HG03442 (cell line): ENCODE measurements at regions not wholly inside any gene's neighbourhood (a gene's known extent, or its start where the extent isn't known, plus 50 kb on each side); places are given as distances from the start of the nearest gene placed in this dataset.

ENCODE experiments used
- ATAC-seq: cut with Tn5 transposase; IDR thresholded peaks from one replicate; pipeline ENCODE4 v1.9.1; 2021; ENCODE audit warnings: mild to moderate bottlenecking, moderate library complexity; ENCODE audit not compliant: unreplicated experiment

- ATAC-seq = no peak
Measured at GRCh38 chr2:14358774-14359173, 273.7 kb upstream of the LRATD1 start.

- ATAC-seq = no peak
Measured at GRCh38 chr2:14363137-14363536, 269.4 kb upstream of the LRATD1 start.

- no peak for ATAC-seq
Measured at GRCh38 chr2:14363976-14364375, 268.5 kb upstream of the LRATD1 start.

DNA sequence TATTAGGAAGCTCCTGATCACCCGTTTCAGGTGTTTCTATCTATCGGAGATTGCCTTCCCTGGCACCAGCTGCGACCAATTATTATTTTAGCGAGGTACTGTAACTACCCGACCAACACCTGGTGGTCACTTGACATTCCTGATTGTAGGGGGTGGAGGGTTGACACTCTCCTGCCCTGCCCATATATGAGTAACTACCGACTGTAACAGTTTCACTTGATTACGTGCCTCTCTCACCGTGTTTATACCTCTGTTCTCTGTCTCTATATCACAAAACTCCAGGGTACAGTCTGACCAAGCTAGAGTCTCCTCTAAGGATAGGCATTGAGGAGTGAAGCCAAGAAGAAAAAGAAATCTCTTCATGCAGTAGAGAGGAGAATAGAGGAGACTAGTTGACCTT, 268.0 kb upstream of the LRATD1 start:
- no peak for ATAC-seq

DNA sequence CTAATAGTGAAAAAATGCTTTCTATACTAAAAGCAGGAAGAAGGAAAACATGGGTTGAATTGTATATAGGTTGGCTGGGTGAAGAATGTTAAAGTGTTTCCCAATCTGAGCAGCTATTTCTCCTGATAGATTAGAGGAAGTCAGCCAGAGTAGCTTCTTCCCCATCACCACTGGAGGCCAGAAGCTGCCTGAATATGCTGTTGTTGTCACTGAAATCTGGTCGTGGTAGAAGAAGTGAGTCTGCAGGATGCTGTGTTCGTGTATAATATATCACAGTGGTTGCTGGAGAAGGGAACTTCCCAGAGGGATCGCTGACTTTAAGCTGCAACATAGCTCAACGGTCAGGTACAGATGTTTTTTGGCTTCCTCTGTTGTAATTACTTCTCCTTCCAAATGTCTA, 247.5 kb upstream of the LRATD1 start:
- no peak for ATAC-seq

- no peak for ATAC-seq
Measured at GRCh38 chr2:14387332-14387731, 245.2 kb upstream of the LRATD1 start.

DNA sequence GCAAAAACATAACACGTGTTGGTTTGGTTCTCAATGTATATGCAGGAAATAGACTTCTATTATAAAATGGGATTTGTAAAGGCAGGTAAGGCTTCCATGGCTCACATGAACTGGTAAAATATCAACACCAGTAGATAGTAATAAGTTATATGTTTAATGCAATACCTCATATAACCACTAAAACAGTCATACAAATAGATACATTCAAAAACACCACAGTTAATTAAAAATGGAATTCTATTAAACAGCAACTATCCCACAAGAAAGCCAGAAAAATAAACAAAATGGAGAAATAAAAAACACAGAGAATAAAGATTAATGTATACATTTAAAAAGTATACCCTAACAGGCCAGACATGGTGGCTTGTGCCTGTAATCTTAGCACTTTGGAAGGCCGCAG, 243.8 kb upstream of the LRATD1 start:
- no peak for ATAC-seq

DNA sequence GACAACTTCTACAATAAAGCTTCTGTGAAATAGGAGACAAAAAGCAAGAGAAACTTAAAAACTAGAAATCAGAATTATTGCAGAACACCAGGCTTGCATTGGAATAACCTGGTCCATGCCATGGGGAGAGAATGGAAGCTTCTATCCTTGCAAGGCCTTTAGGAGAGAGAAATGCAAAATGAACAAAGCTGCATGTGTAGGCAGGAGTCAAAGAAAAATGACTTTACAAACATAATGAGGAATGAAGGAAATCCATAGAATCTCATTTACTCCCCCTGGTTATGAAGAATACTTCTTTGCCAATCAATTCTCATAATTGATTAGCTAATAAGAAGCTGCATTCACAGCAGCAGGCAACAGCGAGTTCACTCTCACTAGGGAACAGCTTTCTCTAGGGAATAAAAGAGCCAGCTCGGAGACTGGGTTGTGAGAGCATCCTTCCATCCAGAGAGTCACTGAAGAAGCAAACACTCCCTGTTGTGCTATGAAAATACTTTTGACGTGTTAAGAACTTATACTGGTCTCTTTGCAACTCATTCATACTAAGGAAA, 235.9 kb upstream of the LRATD1 start:
- ATAC-seq = no peak

DNA sequence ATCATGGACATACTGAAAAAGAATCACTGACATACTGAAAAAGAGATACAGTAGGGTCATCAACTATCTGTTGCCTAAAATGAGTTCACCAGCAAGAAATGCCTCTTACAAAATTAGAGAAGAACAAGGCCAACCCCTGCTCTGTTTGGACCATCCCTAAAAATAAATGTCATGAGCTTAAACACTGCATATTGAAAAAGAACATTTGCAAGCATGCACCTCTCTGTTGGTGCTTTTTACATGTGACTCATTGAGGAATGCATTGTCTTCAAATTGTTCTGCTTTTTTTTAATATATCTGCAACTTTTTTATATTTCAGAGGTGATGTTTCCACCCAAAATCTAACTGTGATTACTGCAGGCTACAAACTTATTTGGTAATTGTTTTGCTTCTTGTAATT, 233.9 kb upstream of the LRATD1 start:
- ATAC-seq = no peak

DNA sequence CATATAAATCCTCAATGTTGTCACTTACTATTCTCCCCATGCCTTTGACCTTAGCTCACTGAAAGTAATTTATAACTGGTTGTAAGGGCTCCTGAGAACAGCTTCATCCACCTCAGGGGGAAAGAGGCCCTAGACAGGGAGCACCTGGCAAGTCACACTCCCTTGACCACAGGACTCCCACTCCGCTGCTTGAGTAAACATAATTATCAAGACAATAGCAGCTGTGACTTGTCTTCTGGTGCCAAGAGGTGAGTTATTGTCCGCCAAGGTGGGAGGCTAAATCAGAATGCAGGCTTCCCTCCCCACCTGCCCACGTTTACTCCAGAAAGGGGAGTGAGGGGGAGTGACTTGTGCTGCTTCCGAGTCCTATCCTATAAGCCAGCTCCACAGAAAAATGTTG, 230.6 kb upstream of the LRATD1 start:
- ATAC-seq = no peak

- no peak for ATAC-seq
Measured at GRCh38 chr2:14408695-14409094, 223.8 kb upstream of the LRATD1 start.

DNA sequence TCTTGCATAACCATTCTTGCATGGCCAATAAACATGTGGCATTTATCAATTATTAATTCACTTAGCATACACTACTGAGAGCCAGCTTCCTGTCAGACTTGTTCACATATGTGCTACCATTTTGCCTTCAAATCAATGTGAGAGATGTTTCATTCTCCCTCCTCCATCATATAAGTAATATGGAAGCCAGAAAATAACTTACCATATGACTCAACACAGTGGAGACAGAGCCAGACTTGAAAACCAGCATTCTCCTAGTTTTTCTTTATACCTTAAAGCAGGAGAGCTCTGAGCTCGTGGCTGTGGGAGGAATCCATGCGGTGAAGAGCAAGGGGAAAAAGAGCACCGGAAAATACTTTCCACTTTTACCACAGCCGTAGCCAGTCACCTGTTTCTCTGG, 215.0 kb upstream of the LRATD1 start:
- ATAC-seq = no peak

GRCh38 chr2:14418115-14418514, 214.4 kb upstream of the LRATD1 start:
- no peak for ATAC-seq

DNA sequence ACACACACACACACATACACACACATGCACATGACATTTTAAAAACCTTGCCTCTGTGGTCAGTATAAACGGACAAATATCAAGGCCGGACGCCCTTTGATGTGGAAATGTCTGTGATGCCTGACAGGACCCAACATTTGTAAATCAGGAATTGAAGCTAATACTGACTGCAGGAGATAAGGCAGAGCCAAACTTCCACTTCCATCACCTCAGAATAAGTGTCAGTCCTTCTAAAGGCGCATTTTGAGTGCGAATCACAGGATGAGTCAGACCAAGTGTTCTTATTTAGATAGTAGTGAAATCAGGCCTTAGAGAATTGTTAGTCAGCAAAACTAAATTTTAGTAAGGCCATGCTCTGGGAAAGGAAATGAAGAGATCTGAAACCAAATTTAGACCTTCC, 211.7 kb upstream of the LRATD1 start:
- ATAC-seq = no peak

DNA sequence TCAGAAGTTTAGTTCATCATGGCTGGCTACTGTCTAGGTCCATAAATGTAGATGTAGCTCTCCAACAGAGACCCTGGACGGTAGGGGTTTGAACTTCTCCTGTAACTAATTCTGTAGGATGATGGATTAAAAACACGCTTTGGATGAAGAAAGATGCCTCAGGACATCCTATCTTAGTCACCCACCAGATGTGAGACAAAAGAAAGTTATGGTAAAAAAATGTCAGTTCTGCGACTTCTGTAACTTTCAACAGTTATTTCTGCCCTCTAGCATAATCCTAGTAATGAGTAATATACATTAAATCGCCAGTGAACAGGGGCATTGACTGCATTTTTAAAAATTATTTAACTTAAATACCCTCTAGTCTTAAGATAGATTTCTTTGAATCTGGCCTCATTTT, 210.1 kb upstream of the LRATD1 start:
- no peak for ATAC-seq

DNA sequence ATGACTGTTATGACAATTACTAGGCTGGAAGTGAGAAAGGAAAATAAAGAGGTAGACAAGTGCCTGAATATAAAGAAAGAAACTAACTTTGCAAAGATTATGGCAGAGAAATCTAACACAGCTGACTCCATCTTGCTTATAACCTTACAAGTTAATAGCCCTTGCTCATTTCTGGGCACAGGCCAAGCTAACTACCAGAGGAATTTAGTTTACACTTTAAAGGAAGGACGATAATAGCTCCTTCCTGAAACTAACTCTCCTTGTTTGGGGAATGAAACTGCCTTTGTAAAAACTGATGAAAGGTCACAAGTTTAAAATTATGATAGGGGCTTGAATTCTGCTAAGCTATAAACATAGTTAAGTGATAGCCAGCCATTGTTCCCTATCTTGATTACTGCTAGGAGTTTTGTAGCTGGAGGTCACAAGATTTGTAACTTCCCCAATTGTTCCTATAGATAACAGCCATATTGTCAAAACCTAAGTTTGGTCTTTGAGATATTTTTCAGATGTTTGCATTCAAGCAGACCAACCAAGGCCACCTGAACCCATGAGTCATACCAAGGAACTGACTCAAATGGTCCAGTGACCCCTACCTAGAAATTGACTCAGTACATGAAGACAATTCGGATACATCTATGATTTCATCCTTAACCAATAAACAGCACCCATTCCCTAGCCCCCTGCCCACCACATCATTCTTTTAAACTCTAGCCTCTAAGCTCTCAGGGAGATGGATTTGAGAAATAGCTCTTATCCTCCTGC, 209.2 kb upstream of the LRATD1 start:
- ATAC-seq = no peak

DNA sequence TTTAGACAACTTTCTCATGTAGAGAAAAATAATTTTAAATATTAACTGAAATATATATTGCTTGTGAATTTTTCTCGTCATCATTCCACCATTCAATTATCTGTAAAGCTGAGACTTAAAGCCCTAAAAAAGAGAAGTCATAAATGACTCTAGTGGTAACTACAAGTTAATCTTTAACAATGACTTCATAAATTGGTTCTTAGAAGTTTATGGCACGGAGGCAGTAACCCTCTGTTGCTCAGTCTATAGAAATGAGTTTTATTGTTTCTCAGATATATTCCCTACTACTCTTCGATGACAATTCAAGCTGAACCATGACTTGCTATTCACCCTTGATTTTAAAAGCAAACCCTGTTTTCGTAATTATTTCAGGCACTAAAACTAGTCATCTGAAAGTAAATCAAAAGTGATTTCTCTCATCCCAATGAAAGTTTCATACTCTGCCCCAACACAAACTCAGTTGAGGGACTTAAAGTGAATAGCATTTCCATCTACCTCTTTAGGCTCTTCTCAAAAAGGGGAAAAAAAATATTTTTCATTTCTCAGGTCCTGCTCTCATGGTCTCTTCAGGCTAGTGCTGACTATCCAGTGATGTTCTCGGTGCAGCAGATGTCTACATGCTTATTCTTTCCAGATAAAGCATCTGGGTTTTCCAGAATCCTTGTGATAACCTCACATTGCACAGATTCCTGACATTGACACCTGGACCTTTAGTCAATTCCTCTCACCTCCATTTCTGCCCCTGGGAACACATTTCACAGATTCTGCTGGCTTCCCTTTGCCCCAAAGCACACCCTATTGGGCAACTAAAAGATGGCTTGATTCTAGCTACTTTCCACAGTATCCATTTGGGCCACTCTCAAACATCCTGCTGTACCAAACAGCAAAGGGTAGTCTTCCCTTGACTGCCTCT, 207.8 kb upstream of the LRATD1 start:
- ATAC-seq = no peak

- no peak for ATAC-seq
Measured at GRCh38 chr2:14425869-14426268, 206.6 kb upstream of the LRATD1 start.

DNA sequence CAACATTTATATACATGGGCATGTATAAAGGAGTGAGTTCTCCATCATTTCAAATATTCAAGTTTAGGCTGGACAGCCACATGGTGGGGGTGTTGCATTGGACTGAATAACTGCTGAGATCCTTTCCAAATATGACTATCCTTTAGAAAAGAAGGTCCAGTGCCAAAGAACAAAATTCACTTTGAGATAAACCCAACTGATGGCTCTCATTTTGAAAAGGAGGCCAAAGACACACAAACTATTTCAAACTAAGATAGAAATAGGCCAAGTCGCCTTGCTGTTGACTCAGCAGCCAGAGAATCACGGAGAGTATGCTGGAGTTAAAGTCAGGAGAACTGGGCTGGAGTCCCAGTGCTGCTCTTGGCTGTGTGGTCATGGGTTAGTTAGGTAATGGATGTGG, 204.5 kb upstream of the LRATD1 start:
- no peak for ATAC-seq

DNA sequence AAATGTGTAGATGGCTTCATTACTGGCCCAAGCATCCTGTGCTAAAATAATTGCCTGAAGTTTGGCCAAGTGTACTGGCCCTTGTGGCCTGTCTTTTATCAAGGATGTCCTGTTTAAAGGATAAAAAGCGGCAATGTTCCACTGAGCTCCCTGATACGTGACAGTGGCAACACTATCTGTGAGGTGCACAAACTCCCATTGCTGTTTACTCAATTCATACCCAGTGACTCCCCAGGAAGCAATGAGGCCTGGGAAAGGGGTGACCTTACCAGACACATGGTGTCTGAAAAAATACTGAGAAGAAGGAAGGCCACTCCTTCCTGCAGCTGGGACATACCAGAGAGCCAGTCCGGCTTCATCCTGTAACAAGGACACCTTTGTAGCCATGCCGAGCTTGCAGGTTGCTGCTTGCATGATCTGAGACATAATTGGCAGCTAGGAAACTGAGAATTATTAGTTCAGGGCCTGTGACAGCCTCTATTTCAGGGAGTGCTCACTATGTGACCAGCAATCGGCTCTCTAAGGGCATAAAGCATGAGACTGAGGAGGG, 198.5 kb upstream of the LRATD1 start:
- ATAC-seq = no peak

GRCh38 chr2:14445670-14446069, 186.8 kb upstream of the LRATD1 start:
- no peak for ATAC-seq

GRCh38 chr2:14448340-14448739, 184.2 kb upstream of the LRATD1 start:
- ATAC-seq = no peak
